ENCODE measurements at regions not wholly inside any gene's neighbourhood (a gene's known extent, or its start where the extent isn't known, plus 50 kb on each side); places are given as distances from the start of the nearest gene placed in this dataset.

DNA sequence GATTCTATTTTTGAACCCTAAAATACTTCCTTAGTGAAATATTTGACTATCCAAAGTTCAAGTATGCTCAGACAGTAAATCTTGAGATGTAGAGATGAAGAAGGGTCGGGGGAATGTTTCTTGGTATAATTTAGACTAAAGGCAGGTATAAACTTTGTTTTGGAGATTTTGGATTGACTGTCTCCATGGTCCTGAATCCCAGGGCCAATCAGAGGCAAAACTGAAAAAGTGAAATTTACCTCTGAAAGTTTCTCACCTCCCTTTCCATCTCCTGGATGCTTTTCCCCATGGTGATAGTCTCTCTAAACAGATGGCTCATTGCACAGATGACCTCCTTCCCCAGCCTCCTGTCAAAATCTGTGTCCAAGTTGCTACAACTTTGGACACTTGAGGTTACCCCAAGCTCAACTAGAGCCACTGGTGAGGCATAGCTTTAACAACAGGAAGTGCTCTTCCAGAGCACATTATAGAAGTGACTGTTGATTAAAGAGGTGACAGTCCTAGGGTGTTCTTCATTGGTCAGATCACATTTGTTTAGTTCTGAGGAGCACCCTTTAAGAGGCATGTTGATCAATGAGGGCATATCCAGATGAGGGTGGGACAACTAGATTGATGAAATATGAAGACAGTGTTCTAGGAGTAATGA, 128.4 kb downstream of the AKAP11 start:
- CTCF ChIA-PET (ENCODE audit: partially characterized antibody) = interaction anchor here (0.5 kb wide), 1 partner anchor 1384 kb away, joined by 3 read pairs; no protein-coding TSS in a partner anchor
- TF ChIP-seq SRF (IDR thresholded peaks at IDR 0.05; ENCODE audit: low read depth, low read length) = no peak
- TF ChIP-seq POU5F1 (IDR thresholded peaks at IDR 0.05; ENCODE audit: low read depth, low read length) = no peak
- no peak for TF ChIP-seq KDM5A (IDR thresholded peaks at IDR 0.05; ENCODE audit: low read length)
- no peak for TF ChIP-seq SIX5 (IDR thresholded peaks at IDR 0.05; ENCODE audit: low read depth, low read length)
- TF ChIP-seq NANOG (IDR thresholded peaks at IDR 0.05; ENCODE audit: insufficient read depth, low read depth, low read length, poor library complexity, severe bottlenecking) = no peak
- no peak for TF ChIP-seq BCL11A (IDR thresholded peaks at IDR 0.05; ENCODE audit: low read depth in 2 of 2, low read length in 2 of 2)
- no peak for TF ChIP-seq RXRA (IDR thresholded peaks at IDR 0.05; ENCODE audit: insufficient read depth, low read depth, low read length)
- TF ChIP-seq, protein P1, sequence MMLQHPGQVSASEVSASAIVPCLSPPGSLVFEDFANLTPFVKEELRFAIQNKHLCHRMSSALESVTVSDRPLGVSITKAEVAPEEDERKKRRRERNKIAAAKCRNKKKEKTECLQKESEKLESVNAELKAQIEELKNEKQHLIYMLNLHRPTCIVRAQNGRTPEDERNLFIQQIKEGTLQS (IDR thresholded peaks at IDR 0.05; ENCODE audit: insufficient read depth, low read depth, low read length) = no peak
- TF ChIP-seq CHD2 (IDR thresholded peaks at IDR 0.05; ENCODE audit: low read length) = no peak
- no peak for TF ChIP-seq EP300 (IDR thresholded peaks at IDR 0.05; ENCODE audit: borderline replicate concordance in 1 of 2, low read depth in 2 of 2, low read length in 2 of 2)
- no peak for TF ChIP-seq SIN3A (conservative IDR thresholded peaks at IDR 0.05 in 1 of 2, IDR thresholded peaks at IDR 0.05 in 1 of 2; ENCODE audit: low read depth in 1 of 2, low read length in 2 of 2)
- TF ChIP-seq GTF2F1 (IDR thresholded peaks at IDR 0.05; ENCODE audit: borderline replicate concordance, low read depth, low read length) = no peak
- no peak for TF ChIP-seq KDM1A (IDR thresholded peaks at IDR 0.05; ENCODE audit: borderline replicate concordance, low read length)

More for the DNA sequence above, 128.4 kb downstream of the AKAP11 start:
- Histone ChIP-seq H3K79me2 (ENCODE audit: control insufficient read depth in 1 of 2, insufficient read depth in 2 of 2, low read length in 2 of 2) (no peaks in the 10 kb centered on the region), H4K8ac (ENCODE audit: extremely low read depth, insufficient read depth, low read length) (no peak overlapping the region), H4K91ac (replicated peaks; ENCODE audit: insufficient read length, low read length) (no peak overlapping the region), H3K9ac (replicated peaks in 1 of 4; ENCODE audit: extremely low read depth in 1 of 4, low read depth in 3 of 4, low read length in 3 of 4) (no peak overlapping the region), H2BK12ac (ENCODE audit: low read depth, low read length) (no peak overlapping the region), H3K18ac (ENCODE audit: extremely low read depth, low read length) (no peak overlapping the region), H3K4me1 (replicated peaks in 1 of 4; ENCODE audit: control insufficient read depth in 3 of 4, insufficient read depth in 4 of 4, low read length in 3 of 4) (no peaks in the 10 kb centered on the region), H3K79me1 (ENCODE audit: low read depth, low read length) (no peaks in the 10 kb centered on the region), H4K5ac (ENCODE audit: insufficient read length, low read depth, low read length) (no peak overlapping the region), H2BK5ac (ENCODE audit: low read depth, low read length) (no peak overlapping the region), H2BK15ac (ENCODE audit: low read length) (no peak overlapping the region), H2AFZ (ENCODE audit: low read length) (no peak overlapping the region), H3K9me3 (ENCODE audit: insufficient read depth in 2 of 2, low read depth in 1 of 2, low read length in 1 of 2) (no peaks in the 10 kb centered on the region; a peak in 1 of 4 replicates), H3K27ac (ENCODE audit: low read depth, low read length) (no peak overlapping the region), H3K23me2 (ENCODE audit: low read depth, low read length) (no peaks in the 10 kb centered on the region), H3K4me2 (ENCODE audit: insufficient read depth in 1 of 2, low read depth in 2 of 2, low read length in 2 of 2) (no peak overlapping the region), H4K20me1 (replicated peaks in 1 of 2; ENCODE audit: control insufficient read depth in 1 of 2, insufficient read depth in 2 of 2, low read length in 2 of 2) (no peaks in the 10 kb centered on the region), H2BK20ac (ENCODE audit: low read length) (no peak overlapping the region), H3K4ac (replicated peaks; ENCODE audit: insufficient read length, low read depth, low read length) (no peak overlapping the region), H3K14ac (ENCODE audit: insufficient read length) (no peak overlapping the region), H3K36me3 (ENCODE audit: control insufficient read depth in 2 of 4, insufficient read depth in 4 of 4, low read length in 3 of 4) (no peaks in the 10 kb centered on the region; a peak in 1 of 8 replicates), H3K27me3 (replicated peaks in 1 of 4; ENCODE audit: control insufficient read depth in 3 of 4, extremely low read depth in 1 of 4, insufficient read depth in 3 of 4, low read length in 3 of 4) (no peaks in the 10 kb centered on the region), H3K56ac (replicated peaks; ENCODE audit: insufficient read length, low read depth, low read length) (no peak overlapping the region), H3K4me3 (ENCODE audit: extremely low read depth in 1 of 4, insufficient read depth in 2 of 4, low read depth in 3 of 4, low read length in 4 of 4) (no peak overlapping the region), H3K23ac (ENCODE audit: insufficient read length) (no peak overlapping the region), H2BK120ac (replicated peaks; ENCODE audit: low read depth, low read length) (no peak overlapping the region), H2AK5ac (ENCODE audit: low read depth, low read length) (no peak overlapping the region)
- no peak for FAIRE-seq
- WGBS, 2 experiments (ENCODE audit: extremely low coverage in 1 of 2, insufficient coverage in 1 of 2, insufficient read length in 1 of 2, insufficient replicate concordance in 2 of 2, low coverage in 1 of 2, low lambda C conversion rate in 2 of 2, missing lambda C conversion rate in 1 of 2) = 73% methylated on average over 1 of the region's 1 CpG; no CpG with 5 or more reads in 1 of the 2 experiments
- POLR2A ChIA-PET (ENCODE audit: partially characterized antibody) = no interaction called here
- DNase-seq (ENCODE audit: low read depth in 1 of 2, low spot score in 2 of 2) = no peak

All from H1 (cell line).